ENCODE measurements at regions not wholly inside any gene's neighbourhood (a gene's known extent, or its start where the extent isn't known, plus 50 kb on each side); places are given as distances from the start of the nearest gene placed in this dataset.

DNA sequence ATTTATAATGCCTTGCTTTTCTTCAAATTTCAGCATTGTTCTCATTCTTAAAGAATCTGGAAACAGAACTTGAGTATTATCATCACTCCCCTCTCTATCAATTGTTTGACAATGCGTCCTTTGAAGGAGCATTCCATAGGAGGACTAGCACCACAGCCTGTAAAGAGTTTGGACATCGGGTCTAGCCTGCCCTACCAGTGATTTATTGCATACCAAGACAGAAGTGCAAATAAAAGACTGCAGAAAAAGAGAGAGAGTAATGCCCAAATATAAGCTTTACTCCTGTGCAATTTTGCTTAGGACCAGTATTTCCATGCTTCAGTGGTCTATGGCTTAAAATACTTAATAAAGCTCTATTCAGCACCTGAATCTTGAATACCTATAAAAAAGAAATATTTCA, 55.4 kb upstream of the MAP2 start:
- no peaks in the 10 kb centered on the region for H3K36me3 ChIP-seq (replicated peaks in 1 of 2; ENCODE audit: control insufficient read depth in 1 of 2, insufficient read depth in 2 of 2, low read length in 2 of 2)

DNA sequence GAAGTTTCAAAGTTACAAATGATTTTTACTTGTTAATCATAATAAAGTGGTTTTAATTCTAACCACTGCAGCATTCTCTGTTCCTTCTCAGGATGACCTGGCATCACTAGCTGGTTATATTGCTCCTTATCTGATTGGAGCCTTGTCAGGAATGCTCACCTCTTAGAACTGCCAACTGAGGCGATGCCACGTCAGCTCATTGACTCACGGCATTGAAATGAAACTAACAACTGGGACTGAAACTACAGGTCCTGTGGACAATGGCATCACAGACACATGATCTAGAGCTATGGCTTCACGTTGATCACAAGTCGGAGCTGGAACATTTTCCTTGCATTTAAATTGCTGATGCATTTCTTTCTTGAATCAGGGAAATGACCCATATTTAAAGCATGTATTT, 54.9 kb upstream of the MAP2 start:
- Mint-ChIP-seq H3K27me3 (ENCODE audit: low read depth in 3 of 3) (peaks cover 4 to 14% (median 11%) of the 10 kb centered on the region in 3 donors), H3K36me3 (no peaks in the 10 kb centered on the region), H3K9me3 (peaks cover 6 to 18% (median 10%) of the 10 kb centered on the region in 7 donors), H3K4me3 (no peak overlapping the region), H3K27ac (no peak overlapping the region), H3K4me1 (no peaks in the 10 kb centered on the region)
- Histone ChIP-seq H3K27ac (ENCODE audit: low read depth in 1 of 2, low read length in 2 of 2) (no peak overlapping the region), H2AFZ (ENCODE audit: insufficient read depth, low read depth, low read length, poor library complexity, severe bottlenecking) (no peak overlapping the region), H3K36me3 (replicated peaks in 1 of 2; ENCODE audit: control insufficient read depth in 1 of 2, insufficient read depth in 2 of 2, low read length in 2 of 2) (no peaks in the 10 kb centered on the region), H3K9me3 (replicated peaks in 1 of 2; ENCODE audit: control insufficient read depth in 1 of 2, insufficient read depth in 1 of 2, low read length in 2 of 2) (no peaks in the 10 kb centered on the region), H3K79me2 (ENCODE audit: insufficient read depth, low read length) (no peaks in the 10 kb centered on the region), H4K20me1 (ENCODE audit: insufficient read depth, low read length) (no peaks in the 10 kb centered on the region), H3K9ac (ENCODE audit: insufficient read depth, low read length, poor library complexity, severe bottlenecking) (no peak overlapping the region), H3K4me3 (replicated peaks in 1 of 3; ENCODE audit: low read depth in 2 of 3, low read length in 3 of 3) (no peak overlapping the region), H3K27me3 (ENCODE audit: control insufficient read depth in 2 of 2, insufficient read depth in 2 of 2, low read length in 2 of 2) (no peaks in the 10 kb centered on the region), H3K4me1 (ENCODE audit: control insufficient read depth in 1 of 2, insufficient read depth in 2 of 2, low read length in 2 of 2) (no peaks in the 10 kb centered on the region), H3K4me2 (replicated peaks; ENCODE audit: extremely low read depth, low read length, poor library complexity, severe bottlenecking) (no peak overlapping the region)
- intact Hi-C loops (cut with micrococcal nuclease): no loop called here
- TF ChIP-seq CTCF (IDR thresholded peaks at IDR 0.05): no peak
- DNase-seq: no peak
- WGBS (ENCODE audit: insufficient coverage): 34% methylated on average over 5 of the region's 5 CpGs

More for the DNA sequence above, 55.4 kb upstream of the MAP2 start:
- Histone ChIP-seq H3K27me3 (ENCODE audit: control insufficient read depth in 2 of 2, insufficient read depth in 2 of 2, low read length in 2 of 2) (no peaks in the 10 kb centered on the region), H3K9ac (ENCODE audit: insufficient read depth, low read length, poor library complexity, severe bottlenecking) (no peak overlapping the region), H4K20me1 (ENCODE audit: insufficient read depth, low read length) (no peaks in the 10 kb centered on the region), H3K27ac (ENCODE audit: low read depth in 1 of 2, low read length in 2 of 2) (no peak overlapping the region), H3K79me2 (ENCODE audit: insufficient read depth, low read length) (no peaks in the 10 kb centered on the region), H2AFZ (ENCODE audit: insufficient read depth, low read depth, low read length, poor library complexity, severe bottlenecking) (no peak overlapping the region), H3K9me3 (replicated peaks in 1 of 2; ENCODE audit: control insufficient read depth in 1 of 2, insufficient read depth in 1 of 2, low read length in 2 of 2) (no peaks in the 10 kb centered on the region), H3K4me3 (replicated peaks in 1 of 3; ENCODE audit: low read depth in 2 of 3, low read length in 3 of 3) (no peak overlapping the region), H3K4me1 (ENCODE audit: control insufficient read depth in 1 of 2, insufficient read depth in 2 of 2, low read length in 2 of 2) (no peaks in the 10 kb centered on the region), H3K4me2 (replicated peaks; ENCODE audit: extremely low read depth, low read length, poor library complexity, severe bottlenecking) (no peak overlapping the region)
- H3K4me3 Mint-ChIP-seq: no peak overlapping the region
- H3K9me3 Mint-ChIP-seq: peaks cover 6 to 16% (median 10%) of the 10 kb centered on the region in 7 donors
- no CpG with 5 or more reads among the region's 2 CpGs for WGBS (ENCODE audit: insufficient coverage)
- intact Hi-C loops (cut with micrococcal nuclease): no loop called here
- DNase-seq: no peak
- H3K27ac Mint-ChIP-seq: no peak overlapping the region
- no peaks in the 10 kb centered on the region for H3K4me1 Mint-ChIP-seq
- no peak for TF ChIP-seq CTCF (IDR thresholded peaks at IDR 0.05)
- no peaks in the 10 kb centered on the region for H3K36me3 Mint-ChIP-seq
- H3K27me3 Mint-ChIP-seq (ENCODE audit: low read depth in 3 of 3): peaks cover 4 to 14% (median 11%) of the 10 kb centered on the region in 3 donors
